D721Med (cell line): ENCODE measurements at regions not wholly inside any gene's neighbourhood (a gene's known extent, or its start where the extent isn't known, plus 50 kb on each side); places are given as distances from the start of the nearest gene placed in this dataset.

Experiments
- DNase-seq: peaks from one replicate; pipeline ENCODE4 v3.0.0; 2011; ENCODE audit warnings: low spot score; ENCODE audit not compliant: insufficient read length
- FAIRE-seq: peaks from 2 replicates; lab custom pipeline; 2011; peaks lifted over from hg19 to GRCh38; lab: Jason Lieb, UNC
- CTCF ChIP-seq: IDR thresholded peaks from 2 replicates; pipeline ENCODE4 v1.5.1; 2012; ENCODE audit warnings: mild to moderate bottlenecking, control low read depth; ENCODE audit not compliant: insufficient read depth; ENCODE audit errors: missing control alignments

DNA sequence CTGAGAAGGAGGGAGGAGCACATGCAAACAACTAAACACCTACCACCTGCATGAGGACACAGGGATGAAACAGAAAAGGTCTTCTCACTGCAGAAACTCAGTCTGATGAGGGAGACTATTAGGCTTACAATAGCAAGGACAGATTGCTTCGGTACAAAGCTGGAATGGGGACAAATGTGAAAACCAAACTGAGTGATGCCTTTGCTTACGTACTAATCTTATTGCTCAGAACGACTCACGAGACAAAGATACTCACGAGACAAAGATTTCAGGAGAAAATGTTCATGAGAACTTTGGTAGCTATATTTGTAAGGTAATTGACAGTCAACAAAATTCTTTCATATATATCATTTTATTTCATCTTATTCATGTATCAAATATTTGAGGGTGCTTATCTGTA lies 71.9 kb upstream of the TAF1L start:
- FAIRE-seq (no peak), DNase-seq (no peak)
- TF ChIP-seq CTCF, result no peak

GRCh38 chr9:32708480-32709150 lies 73.1 kb upstream of the TAF1L start:
- FAIRE-seq (no peak), DNase-seq (no peak)
- TF ChIP-seq CTCF, result no peak

GRCh38 chr9:32709871-32710270 lies 73.5 kb upstream of the TMEM215 start:
- no peak for DNase-seq
- FAIRE-seq, result no peak
- TF ChIP-seq CTCF, result no peak

GRCh38 chr9:32716425-32716824 lies 66.9 kb upstream of the TMEM215 start:
- DNase-seq (no peak), FAIRE-seq (no peak)
- no peak for TF ChIP-seq CTCF

- FAIRE-seq (no peak), DNase-seq (no peak)
- TF ChIP-seq CTCF, result no peak
These were observed 66.3 kb upstream of the TMEM215 start for GRCh38 chr9:32716955-32717543.

- TF ChIP-seq CTCF, result no peak
- DNase-seq (no peak), FAIRE-seq (no peak)
These were observed 60.6 kb upstream of the TMEM215 start for GRCh38 chr9:32722704-32723103.

DNA sequence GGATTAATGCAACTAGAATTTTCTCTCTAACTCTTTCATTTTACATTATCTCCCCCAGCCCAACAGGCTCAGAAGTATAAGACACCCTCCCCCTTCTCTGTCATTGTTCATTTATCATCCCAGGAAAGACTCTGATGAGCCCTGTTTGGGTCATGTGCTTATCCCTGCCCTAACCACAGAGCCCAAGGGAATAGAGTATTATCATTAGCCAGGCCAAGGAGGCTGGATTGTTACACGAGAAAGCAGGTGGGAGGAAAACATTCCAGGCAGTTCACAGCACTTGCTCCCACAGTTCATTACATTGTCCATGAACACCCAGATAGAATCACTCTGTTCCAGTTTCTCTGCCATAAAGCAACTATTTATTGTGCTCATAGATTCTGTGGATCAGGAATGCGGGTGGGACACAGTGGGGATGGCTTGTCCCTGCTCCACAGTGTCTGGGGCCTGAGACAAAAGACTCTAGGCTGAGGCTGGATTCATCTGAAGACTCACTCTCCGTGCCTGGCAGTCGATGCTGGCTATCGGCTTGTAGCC lies 59.5 kb upstream of the TMEM215 start:
- DNase-seq (peak; percentile 22), FAIRE-seq (no peak)
- no peak for TF ChIP-seq CTCF
